ENCODE measurements at regions not wholly inside any gene's neighbourhood (a gene's known extent, or its start where the extent isn't known, plus 50 kb on each side); places are given as distances from the start of the nearest gene placed in this dataset.

DNA sequence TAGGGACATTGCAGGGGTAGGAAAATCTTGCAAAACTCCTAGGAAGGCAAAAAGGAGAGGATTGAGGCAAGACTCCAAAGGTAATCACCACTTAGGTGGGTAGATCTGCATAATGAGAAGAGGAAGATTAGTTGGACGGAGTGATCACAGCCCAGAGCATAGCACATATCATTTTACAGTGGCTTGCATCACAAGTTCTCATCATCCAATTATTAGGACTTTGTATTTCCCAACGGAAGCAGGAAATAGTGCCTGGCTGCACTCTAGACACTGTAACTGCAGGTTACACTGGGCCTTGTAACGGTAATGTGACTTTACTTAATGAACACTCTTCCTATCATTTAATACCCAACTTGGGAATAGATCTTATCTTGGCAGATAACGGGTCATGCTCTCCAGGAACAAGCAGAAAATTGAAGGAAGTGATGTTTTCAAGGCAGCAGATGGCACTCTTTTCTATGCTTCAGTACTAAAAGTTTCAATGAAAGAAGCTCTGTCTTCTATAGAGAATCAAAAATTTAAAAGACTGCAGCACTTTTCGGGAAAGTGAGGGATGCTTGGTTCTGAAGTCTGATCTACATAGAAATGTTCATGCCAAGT lies 101.9 kb upstream of the KCNMB2 start:
- TF ChIP-seq, protein P1, sequence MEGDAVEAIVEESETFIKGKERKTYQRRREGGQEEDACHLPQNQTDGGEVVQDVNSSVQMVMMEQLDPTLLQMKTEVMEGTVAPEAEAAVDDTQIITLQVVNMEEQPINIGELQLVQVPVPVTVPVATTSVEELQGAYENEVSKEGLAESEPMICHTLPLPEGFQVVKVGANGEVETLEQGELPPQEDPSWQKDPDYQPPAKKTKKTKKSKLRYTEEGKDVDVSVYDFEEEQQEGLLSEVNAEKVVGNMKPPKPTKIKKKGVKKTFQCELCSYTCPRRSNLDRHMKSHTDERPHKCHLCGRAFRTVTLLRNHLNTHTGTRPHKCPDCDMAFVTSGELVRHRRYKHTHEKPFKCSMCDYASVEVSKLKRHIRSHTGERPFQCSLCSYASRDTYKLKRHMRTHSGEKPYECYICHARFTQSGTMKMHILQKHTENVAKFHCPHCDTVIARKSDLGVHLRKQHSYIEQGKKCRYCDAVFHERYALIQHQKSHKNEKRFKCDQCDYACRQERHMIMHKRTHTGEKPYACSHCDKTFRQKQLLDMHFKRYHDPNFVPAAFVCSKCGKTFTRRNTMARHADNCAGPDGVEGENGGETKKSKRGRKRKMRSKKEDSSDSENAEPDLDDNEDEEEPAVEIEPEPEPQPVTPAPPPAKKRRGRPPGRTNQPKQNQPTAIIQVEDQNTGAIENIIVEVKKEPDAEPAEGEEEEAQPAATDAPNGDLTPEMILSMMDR (IDR thresholded peaks at IDR 0.05; ENCODE audit: low read depth, low read length, poor library complexity, severe bottlenecking), result peak; percentile 42
- no peak for TF ChIP-seq EZH2phosphoT487 (IDR thresholded peaks at IDR 0.05; ENCODE audit: borderline replicate concordance, low read length)
